Muscle layer of colon (tissue), 2 donors: ENCODE measurements at regions not wholly inside any gene's neighbourhood (a gene's known extent, or its start where the extent isn't known, plus 50 kb on each side); places are given as distances from the start of the nearest gene placed in this dataset.

Experiments
- H3K27ac ChIP-seq: one replicate; pipeline ENCODE4 v1.7.0; 2013; ENCODE audit warnings: low read depth, mild to moderate bottlenecking, low read length, moderate library complexity
- H3K27me3 ChIP-seq, 2 donors: one replicate each; pipeline ENCODE4 v1.7.0; 2013; ENCODE audit warnings: low read length in 2 of 2, mild to moderate bottlenecking in 2 of 2; ENCODE audit not compliant: insufficient read depth in 2 of 2, control insufficient read depth in 1 of 2
- H3K36me3 ChIP-seq: one replicate; pipeline ENCODE4 v1.7.0; 2013; ENCODE audit warnings: mild to moderate bottlenecking, low read length; ENCODE audit not compliant: insufficient read depth
- H3K4me1 ChIP-seq: one replicate; pipeline ENCODE4 v1.7.0; 2013; ENCODE audit warnings: mild to moderate bottlenecking, low read length; ENCODE audit not compliant: insufficient read depth
- H3K4me3 ChIP-seq, 2 donors: one replicate each; pipeline ENCODE4 v1.7.0; 2013; ENCODE audit warnings: low read length in 2 of 2, low read depth in 1 of 2, mild to moderate bottlenecking in 1 of 2, moderate library complexity in 1 of 2
- H3K9ac ChIP-seq: one replicate; pipeline ENCODE4 v1.7.0; 2013; ENCODE audit warnings: low read length
- H3K9me3 ChIP-seq: one replicate; pipeline ENCODE4 v1.7.0; 2013; ENCODE audit warnings: mild to moderate bottlenecking, low read length
- donor health status: abdominal sarcoma.
- donor health status: Adenocarcinoma of cecum.

DNA sequence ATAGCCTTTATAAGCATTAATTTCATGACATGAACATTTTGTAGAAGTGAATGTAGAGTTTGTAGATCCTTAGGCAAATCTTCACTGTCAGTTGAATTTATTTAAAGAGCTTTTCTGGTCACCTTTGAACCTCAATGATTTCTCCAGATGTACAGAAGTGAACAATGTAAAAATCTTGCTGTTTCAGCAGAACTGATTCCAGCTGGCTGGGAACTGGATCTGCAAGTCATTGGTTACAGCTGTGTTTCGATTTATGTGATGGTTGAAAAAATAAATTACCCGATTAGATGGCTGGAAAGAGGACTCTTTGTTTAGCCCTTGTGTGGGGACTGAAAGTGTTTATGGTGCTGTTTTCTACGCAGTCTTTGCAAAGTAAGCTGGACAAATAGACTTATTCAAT lies 849.8 kb downstream of the USP25 start:
- Histone ChIP-seq H3K27me3 (no peaks in the 10 kb centered on the region), H3K9me3 (no peaks in the 10 kb centered on the region), H3K4me3 (peak overlapping the region in 1 of 2 donors; percentile 38), H3K27ac (no peak overlapping the region), H3K9ac (no peak overlapping the region), H3K36me3 (no peaks in the 10 kb centered on the region), H3K4me1 (peaks cover 27% of the 10 kb centered on the region)

DNA sequence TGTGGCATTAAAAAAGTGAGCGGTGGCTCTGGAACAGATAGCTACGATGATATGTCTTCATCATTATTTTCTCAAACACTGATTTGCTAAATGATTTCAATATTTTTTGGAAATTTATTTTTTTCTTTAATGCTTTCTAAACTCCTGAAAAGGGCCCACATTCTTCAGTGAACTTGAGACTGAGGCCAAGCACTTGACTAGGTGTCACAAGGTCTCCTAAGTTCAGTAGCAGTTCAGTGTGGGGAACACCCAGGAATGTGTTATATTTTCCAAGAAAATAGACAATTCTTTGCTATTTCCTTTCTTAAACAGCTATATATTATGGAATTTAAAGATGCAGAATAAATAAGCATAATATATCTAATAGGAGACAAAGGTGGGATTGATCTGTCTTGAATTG lies 850.9 kb downstream of the USP25 start:
- no peak overlapping the region for H3K4me3 ChIP-seq
- no peaks in the 10 kb centered on the region for H3K9me3 ChIP-seq
- peaks cover 27% of the 10 kb centered on the region for H3K4me1 ChIP-seq
- no peaks in the 10 kb centered on the region for H3K36me3 ChIP-seq
- no peak overlapping the region for H3K9ac ChIP-seq
- no peak overlapping the region for H3K27ac ChIP-seq
- H3K27me3 ChIP-seq, result no peaks in the 10 kb centered on the region

DNA sequence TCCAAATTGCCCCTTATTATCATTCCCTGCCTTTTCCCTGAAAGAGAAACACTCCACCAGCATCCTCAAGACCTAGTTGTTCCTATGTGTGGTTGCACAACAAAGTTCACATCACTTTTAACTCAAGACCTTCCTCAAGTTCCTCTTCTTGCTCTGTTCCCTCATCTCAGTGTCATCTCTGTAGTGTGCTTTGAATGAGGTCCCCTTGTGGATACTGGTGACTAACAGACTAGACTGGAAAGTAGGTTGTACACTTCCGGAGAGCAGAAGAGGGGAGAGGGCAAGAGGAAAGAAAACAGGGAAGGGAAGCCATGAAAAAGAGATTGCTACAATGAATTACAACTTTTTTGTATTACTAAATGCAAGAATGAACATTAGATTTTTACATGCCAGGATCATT lies 853.8 kb downstream of the USP25 start:
- H3K9me3 ChIP-seq, result no peaks in the 10 kb centered on the region
- no peaks in the 10 kb centered on the region for H3K27me3 ChIP-seq
- no peak overlapping the region for H3K4me3 ChIP-seq
- H3K27ac ChIP-seq, result no peak overlapping the region
- H3K36me3 ChIP-seq, result no peaks in the 10 kb centered on the region
- no peak overlapping the region for H3K9ac ChIP-seq
- H3K4me1 ChIP-seq, result peaks cover 32% of the 10 kb centered on the region

DNA sequence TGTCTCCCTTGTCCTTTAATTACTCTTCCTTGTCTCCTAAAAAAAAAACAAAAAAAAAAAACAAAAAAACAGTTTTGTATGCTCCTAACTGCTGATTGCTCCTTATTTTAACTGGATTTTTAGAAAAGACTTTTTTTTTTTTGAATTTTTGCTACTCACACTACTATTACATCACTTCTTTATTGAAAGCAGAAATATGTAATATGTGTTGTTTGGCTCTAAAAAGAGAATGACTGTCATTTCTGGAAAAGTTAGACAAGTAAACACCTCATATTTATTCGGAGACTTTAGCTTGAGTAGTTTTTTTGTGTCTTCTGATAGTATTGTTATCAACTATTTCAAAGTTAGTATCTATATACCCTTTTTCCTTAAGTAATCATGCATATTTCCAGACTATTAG lies 855.0 kb downstream of the USP25 start:
- H3K4me3 ChIP-seq, result no peak overlapping the region
- peaks cover 20% of the 10 kb centered on the region for H3K4me1 ChIP-seq
- no peak overlapping the region for H3K9ac ChIP-seq
- H3K27me3 ChIP-seq, result no peaks in the 10 kb centered on the region
- H3K27ac ChIP-seq, result no peak overlapping the region
- H3K9me3 ChIP-seq, result no peaks in the 10 kb centered on the region
- H3K36me3 ChIP-seq, result no peaks in the 10 kb centered on the region

DNA sequence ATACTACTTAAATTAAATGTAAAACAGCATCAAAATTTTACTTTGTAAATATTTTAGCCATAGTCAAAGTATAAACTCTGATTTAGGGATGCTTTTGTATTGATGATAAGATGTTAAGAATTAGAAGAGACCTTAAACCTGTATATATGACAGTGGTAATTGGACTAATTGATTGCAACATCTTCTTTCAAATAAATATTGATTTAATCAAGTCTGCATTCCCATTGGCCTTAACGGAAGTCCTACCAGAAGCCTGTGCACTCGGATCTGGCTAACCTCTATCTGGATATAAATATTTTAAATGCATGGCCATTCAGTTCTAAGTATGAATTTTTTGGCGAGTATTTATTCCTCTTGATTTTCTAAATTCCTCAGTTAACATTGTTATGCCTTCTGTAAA lies 856.1 kb downstream of the USP25 start:
- Histone ChIP-seq H3K4me3 (no peak overlapping the region), H3K9ac (no peak overlapping the region), H3K27me3 (no peaks in the 10 kb centered on the region), H3K4me1 (peaks cover 8% of the 10 kb centered on the region), H3K36me3 (no peaks in the 10 kb centered on the region), H3K9me3 (no peaks in the 10 kb centered on the region), H3K27ac (no peak overlapping the region)

DNA sequence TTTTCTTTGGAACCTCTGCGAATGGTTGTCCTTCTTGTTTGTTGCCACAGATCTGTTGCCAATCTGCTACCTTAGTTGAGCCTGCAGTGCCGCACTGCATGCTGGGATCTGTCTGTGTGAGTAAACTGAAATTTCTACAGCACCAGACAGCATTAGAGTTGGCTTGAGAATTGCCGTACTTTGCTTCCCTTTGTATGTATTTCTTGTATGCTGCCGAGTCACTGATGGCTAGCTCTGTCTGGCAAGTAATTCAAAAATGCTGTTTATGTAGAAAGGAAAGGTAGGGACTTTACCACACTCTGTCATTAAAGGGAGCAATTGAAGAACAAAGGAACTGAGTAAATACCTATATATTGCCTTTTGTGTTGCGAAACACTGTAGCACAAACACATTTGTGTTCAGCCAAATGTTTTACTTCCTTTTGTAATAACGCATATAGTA lies 857.4 kb downstream of the USP25 start:
- Histone ChIP-seq H3K4me1 (peaks cover 5% of the 10 kb centered on the region), H3K4me3 (peak overlapping the region in 1 of 2 donors; percentile 30), H3K27ac (no peak overlapping the region), H3K36me3 (no peaks in the 10 kb centered on the region), H3K27me3 (no peaks in the 10 kb centered on the region), H3K9ac (peak overlapping the region; percentile 2), H3K9me3 (no peaks in the 10 kb centered on the region)

DNA sequence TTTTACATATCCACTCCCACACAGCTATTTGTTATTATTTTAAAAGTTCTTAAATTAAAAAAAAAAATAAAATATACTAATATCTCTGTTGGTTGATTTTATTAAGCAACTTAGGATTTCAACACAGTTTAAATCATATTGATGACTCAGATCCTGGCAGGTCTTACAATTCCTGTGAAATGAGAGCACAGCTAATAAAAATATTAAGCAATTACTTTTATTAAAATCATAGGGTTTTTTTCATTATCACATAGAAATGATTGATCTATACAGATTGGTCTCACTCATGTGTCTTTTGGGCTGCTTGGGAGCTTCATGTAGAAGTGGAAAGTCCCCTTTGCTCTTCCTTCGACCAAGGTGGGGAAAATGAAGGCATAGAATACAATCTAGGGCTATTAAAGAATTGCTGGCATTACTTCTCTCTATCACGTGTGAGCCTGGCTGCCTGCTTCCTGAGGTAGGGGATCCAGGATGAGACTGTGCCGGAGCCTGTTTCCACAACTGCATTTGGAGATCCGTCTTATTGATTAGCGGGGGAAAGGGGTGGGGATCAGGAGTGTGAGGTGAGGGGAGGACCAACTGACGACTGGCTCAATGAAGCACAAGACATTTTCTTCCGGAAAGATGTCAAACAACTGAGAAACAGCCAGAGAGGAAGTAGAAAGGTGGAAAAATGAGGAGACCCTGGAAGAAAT lies 858.0 kb downstream of the USP25 start:
- Histone ChIP-seq H3K27ac (peak overlapping the region; percentile 50), H3K27me3 (no peaks in the 10 kb centered on the region), H3K9ac (peak overlapping the region; percentile 33), H3K4me1 (peaks cover 5% of the 10 kb centered on the region), H3K4me3 (peak overlapping the region; percentile 29 to 64), H3K9me3 (no peaks in the 10 kb centered on the region), H3K36me3 (no peaks in the 10 kb centered on the region)

DNA sequence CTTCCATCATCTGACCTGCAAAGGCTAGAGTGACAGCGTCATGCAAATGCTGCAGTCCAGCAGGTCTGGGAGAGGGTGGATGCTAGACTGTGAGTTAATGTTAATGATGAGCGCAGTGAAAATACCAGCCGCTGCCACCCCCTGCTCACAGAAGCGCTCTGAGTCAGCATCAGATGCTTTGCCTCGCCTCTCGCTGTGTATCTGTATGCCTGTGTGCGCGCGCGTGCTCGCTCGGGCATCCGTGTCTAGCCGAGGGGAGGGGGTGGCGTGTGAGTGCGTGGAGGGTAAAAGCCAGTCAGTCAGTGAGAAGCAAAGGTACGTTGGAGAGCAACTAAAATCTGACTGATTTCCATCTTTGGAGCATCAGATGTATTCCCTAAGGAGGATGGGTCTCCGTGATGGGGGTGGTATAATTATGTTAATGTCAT lies 858.7 kb downstream of the USP25 start:
- H3K4me1 ChIP-seq, result peaks cover 5% of the 10 kb centered on the region
- peak overlapping the region; percentile 33 for H3K9ac ChIP-seq
- H3K36me3 ChIP-seq, result no peaks in the 10 kb centered on the region

DNA sequence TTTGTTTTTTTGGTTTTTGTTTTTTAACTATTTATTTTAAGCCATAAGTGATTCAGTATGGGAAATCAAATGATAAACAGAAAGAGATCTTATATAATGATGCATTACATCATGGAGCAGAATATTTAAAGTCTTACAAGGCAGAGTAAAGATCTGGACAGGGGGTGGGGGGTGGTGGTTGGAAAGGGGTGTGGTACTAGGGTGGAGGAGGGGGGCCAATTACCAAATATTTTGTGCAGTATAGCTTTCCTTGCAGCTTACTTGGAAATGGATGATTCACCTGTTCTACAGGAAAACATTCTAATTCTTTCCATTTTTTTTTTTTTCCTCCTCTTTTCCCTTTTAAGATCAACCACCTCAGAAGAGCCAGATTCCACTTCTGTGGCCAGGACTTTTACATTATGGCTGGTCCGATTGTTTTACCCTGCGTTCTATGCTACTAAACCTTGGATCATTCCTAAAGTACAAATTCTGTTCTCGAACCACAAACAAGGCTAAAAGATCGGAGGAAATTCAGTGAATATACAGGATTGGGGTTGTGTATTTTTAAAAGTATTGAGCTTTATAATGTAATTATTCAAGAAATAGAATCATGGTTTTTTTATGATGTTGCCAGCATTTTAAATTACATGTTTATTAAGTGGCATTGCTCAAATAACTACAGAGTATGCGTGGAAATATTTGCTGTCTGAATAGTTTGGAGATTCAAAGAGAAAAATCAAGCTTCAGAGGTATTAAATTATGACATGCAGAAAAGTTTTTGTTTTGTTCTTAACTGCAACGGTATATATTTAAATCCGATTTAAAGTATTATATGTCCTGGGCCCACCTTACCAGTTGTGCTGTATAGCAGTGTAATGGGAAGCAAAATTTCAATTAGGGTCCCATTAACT lies 859.5 kb downstream of the USP25 start:
- Histone ChIP-seq H3K4me1 (peaks cover 5% of the 10 kb centered on the region), H3K36me3 (no peaks in the 10 kb centered on the region), H3K27ac (no peak overlapping the region), H3K27me3 (no peaks in the 10 kb centered on the region), H3K4me3 (no peak overlapping the region), H3K9me3 (no peaks in the 10 kb centered on the region), H3K9ac (no peak overlapping the region)

More for the DNA sequence above, 858.7 kb downstream of the USP25 start:
- Histone ChIP-seq H3K9me3 (no peaks in the 10 kb centered on the region), H3K27me3 (no peaks in the 10 kb centered on the region), H3K27ac (peak overlapping the region; percentile 50), H3K4me3 (peak overlapping the region; percentile 29 to 64)

DNA sequence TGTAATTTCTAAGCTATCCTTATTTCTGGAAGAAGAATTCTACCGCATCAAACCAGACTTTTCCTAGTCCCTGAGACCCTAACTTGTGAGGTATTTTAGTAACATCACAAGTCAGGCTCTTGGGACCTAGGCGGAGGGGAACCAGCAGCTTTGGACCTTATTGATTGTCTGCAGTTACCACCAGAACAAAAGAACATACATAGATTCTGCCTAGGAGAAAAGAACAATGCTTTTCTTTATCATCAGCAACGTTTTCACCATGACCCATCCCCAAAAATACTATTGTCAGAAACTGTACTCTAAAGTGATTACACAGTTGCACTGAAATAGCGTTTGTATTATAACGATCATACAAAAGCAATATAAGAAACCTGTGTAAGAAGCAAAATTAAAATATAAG lies 860.4 kb downstream of the USP25 start:
- no peaks in the 10 kb centered on the region for H3K36me3 ChIP-seq
- peaks cover 5% of the 10 kb centered on the region for H3K4me1 ChIP-seq
- H3K4me3 ChIP-seq, result no peak overlapping the region
- H3K9me3 ChIP-seq, result no peaks in the 10 kb centered on the region
- no peaks in the 10 kb centered on the region for H3K27me3 ChIP-seq
- no peak overlapping the region for H3K9ac ChIP-seq
- H3K27ac ChIP-seq, result no peak overlapping the region

DNA sequence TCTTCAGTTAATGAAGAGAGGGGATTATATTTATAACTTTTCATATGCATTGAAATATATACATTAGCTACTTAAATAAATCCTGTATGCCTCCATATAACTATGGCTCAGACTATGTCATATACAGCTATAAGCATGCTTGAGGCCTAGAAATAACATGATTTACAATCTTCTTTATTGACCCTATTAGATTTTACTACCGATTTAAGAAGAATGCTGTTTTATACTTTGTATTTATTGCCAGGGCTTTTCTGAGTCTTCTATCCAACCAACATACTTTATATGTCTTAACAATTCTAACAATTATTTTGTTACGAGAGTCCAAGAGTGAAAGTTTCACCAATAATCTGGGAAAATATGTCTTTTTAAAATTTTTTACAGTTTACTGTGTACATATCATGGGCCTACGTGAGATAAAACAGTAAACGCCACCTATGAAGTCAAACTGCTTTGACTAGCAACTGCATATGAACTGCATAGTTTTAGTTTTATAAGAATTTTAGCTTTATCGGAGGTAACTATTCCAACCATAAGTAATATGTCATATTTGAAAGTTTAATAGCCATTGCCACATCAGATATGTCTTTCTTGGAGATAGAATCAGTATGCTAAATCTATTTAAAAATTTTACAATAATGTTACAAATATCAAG lies 861.0 kb downstream of the USP25 start:
- Histone ChIP-seq H3K27me3 (no peaks in the 10 kb centered on the region), H3K9me3 (no peaks in the 10 kb centered on the region), H3K36me3 (no peaks in the 10 kb centered on the region), H3K27ac (no peak overlapping the region), H3K4me3 (no peak overlapping the region), H3K4me1 (peaks cover 5% of the 10 kb centered on the region), H3K9ac (no peak overlapping the region)
